Esophagus muscularis mucosa (tissue), 4 donors: ENCODE measurements at regions not wholly inside any gene's neighbourhood (a gene's known extent, or its start where the extent isn't known, plus 50 kb on each side); places are given as distances from the start of the nearest gene placed in this dataset.
A peak's percentile ranks its signal among the peaks of the same experiment; 100 is the strongest.

Experiments
- DNase-seq: peaks from one replicate; pipeline ENCODE4 v3.0.0-alpha.2; 2017; ENCODE audit errors: extremely low spot score
- H3K27ac ChIP-seq, 4 donors: fragments of 200-600 bp; sonication (generic); replicated peaks in 1 of 4; 1 replicate in 3 of 4; 2 replicates in 1 of 4; pipeline ENCODE4 v1.5.1; 2016 to 2019; ENCODE audit warnings: mild to moderate bottlenecking in 1 of 4
- H3K27me3 ChIP-seq, 4 donors: fragments of 200-600 bp; sonication (generic); one replicate each; pipeline versions ENCODE4 v1.5.1 to v1.6.0; 2016 to 2019
- H3K36me3 ChIP-seq, 4 donors: fragments of 200-600 bp; sonication (generic); one replicate each; pipeline ENCODE4 v1.5.1; 2016 to 2019
- H3K4me1 ChIP-seq, 4 donors: fragments of 200-600 bp; sonication (generic); one replicate each; pipeline ENCODE4 v1.5.1; 2016 to 2019
- H3K4me3 ChIP-seq, 4 donors: fragments of 200-600 bp; sonication (generic); 1 replicate in 2 of 4; 2 replicates in 2 of 4; pipeline ENCODE4 v1.5.1; 2016 to 2019; ENCODE audit warnings: mild to moderate bottlenecking in 4 of 4, moderate library complexity in 1 of 4
- H3K9me3 ChIP-seq, 4 donors: fragments of 200-600 bp; sonication (generic); 1 replicate in 3 of 4; 2 replicates in 1 of 4; pipeline ENCODE4 v1.5.1; 2016 to 2019
- CTCF ChIP-seq, 3 experiments: fragments of 200-600 bp in 2 of 3; fragments of 450-650 bp in 1 of 3; sonication (generic) in 2 of 3; IDR thresholded peaks; one replicate each; pipeline ENCODE4 v1.5.1; 2017 to 2019; ENCODE audit warnings: antibody characterized with exemption in 3 of 3, mild to moderate bottlenecking in 2 of 3, moderate library complexity in 1 of 3
- EP300 ChIP-seq: sonication (generic); formaldehyde crosslinking; IDR thresholded peaks from one replicate; pipeline ENCODE4 v1.6.1; 2017; ENCODE audit warnings: antibody characterized with exemption
- POLR2A ChIP-seq: fragments of 450-650 bp; IDR thresholded peaks from one replicate; pipeline ENCODE4 v1.6.1; 2017; ENCODE audit warnings: antibody characterized with exemption, moderate library complexity, mild to moderate bottlenecking, low read depth
- POLR2AphosphoS5 ChIP-seq, 2 donors: sonication (generic); formaldehyde crosslinking; IDR thresholded peaks; one replicate each; pipeline ENCODE4 v1.6.1; 2017; ENCODE audit warnings: antibody characterized with exemption in 2 of 2
- WGBS: methylation state at CpG from one replicate; pipeline ENCODE4 v1.1.5; 2018; 5-methylcytosine and 5-hydroxymethylcytosine counted together
- intact Hi-C: fragments of 100-400 bp; cut with DNase I; formaldehyde crosslinking; loops from one replicate; pipeline ENCODE4 v1.15.1; 2023

DNA sequence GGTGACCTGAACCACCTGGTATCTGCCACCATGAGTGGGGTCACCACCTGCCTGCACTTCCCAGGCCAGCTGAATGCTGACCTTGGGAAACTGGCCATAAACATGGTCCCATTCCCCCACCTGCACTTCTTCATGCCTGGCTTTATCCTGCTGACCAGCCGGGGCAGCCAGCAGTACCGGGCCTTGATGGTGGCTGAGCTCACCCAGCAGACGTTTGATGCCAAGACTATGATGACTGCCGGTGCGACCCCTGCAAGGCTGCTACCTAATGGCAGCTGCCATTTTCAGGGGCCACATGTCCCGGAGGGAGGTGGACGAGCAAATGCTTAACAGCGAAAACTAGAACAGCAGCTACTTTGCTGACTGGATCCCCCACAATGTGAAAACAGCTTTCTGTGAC lies 67.5 kb upstream of the FAM241A start:
- no peak overlapping the region for H3K27ac ChIP-seq
- no peak overlapping the region for H3K4me3 ChIP-seq
- TF ChIP-seq CTCF (IDR thresholded peaks at IDR 0.05) (no peak), EP300 (no peak), POLR2AphosphoS5 (IDR thresholded peaks at IDR 0.05) (no peak), POLR2A (no peak)
- no peaks in the 10 kb centered on the region for H3K36me3 ChIP-seq
- no peaks in the 10 kb centered on the region for H3K27me3 ChIP-seq
- peaks cover 0 to 2% (median 0%) of the 10 kb centered on the region in 4 donors for H3K4me1 ChIP-seq
- 100% methylated on average over 3 of the region's 8 CpGs for WGBS
- no peaks in the 10 kb centered on the region for H3K9me3 ChIP-seq
- intact Hi-C loops: no loop called here
- no peak for DNase-seq

GRCh38 chr4:112082954-112083586 lies 62.2 kb upstream of the FAM241A start:
- H3K27me3 ChIP-seq: no peaks in the 10 kb centered on the region
- H3K36me3 ChIP-seq: no peaks in the 10 kb centered on the region
- intact Hi-C loops: no loop called here
- peak overlapping the region in 2 of 4 donors; percentile 14 to 21 for H3K27ac ChIP-seq
- WGBS: 81% methylated on average over 2 of the region's 2 CpGs
- peaks cover 0 to 11% (median 0%) of the 10 kb centered on the region in 4 donors for H3K4me1 ChIP-seq
- H3K9me3 ChIP-seq: no peaks in the 10 kb centered on the region
- DNase-seq: no peak
- no peak overlapping the region for H3K4me3 ChIP-seq
- TF ChIP-seq CTCF (IDR thresholded peaks at IDR 0.05) (no peak), POLR2A (no peak), POLR2AphosphoS5 (IDR thresholded peaks at IDR 0.05) (peak in 1 of 2 donors; percentile 40), EP300 (no peak)

- H3K4me1 ChIP-seq: peaks cover 0 to 11% (median 0%) of the 10 kb centered on the region in 4 donors
- H3K4me3 ChIP-seq: no peak overlapping the region
- no peak for DNase-seq
- H3K36me3 ChIP-seq: no peaks in the 10 kb centered on the region
- no peaks in the 10 kb centered on the region for H3K9me3 ChIP-seq
- WGBS: 71% methylated on average over 3 of the region's 3 CpGs
- TF ChIP-seq POLR2A (no peak), POLR2AphosphoS5 (IDR thresholded peaks at IDR 0.05) (no peak), CTCF (IDR thresholded peaks at IDR 0.05) (no peak), EP300 (no peak)
- intact Hi-C loops: no loop called here
- peak overlapping the region in 3 of 4 donors; percentile 14 to 21 (median 19) for H3K27ac ChIP-seq
- H3K27me3 ChIP-seq: no peaks in the 10 kb centered on the region
Measured at GRCh38 chr4:112083587-112084347, 61.5 kb upstream of the FAM241A start.

GRCh38 chr4:112085156-112086035 lies 59.9 kb upstream of the FAM241A start:
- H3K27ac ChIP-seq: no peak overlapping the region
- intact Hi-C loops: no loop called here
- WGBS: 67% methylated on average over 6 of the region's 6 CpGs
- no peak for DNase-seq
- no peaks in the 10 kb centered on the region for H3K36me3 ChIP-seq
- H3K4me1 ChIP-seq: peaks cover 0 to 11% (median 0%) of the 10 kb centered on the region in 4 donors
- TF ChIP-seq CTCF (IDR thresholded peaks at IDR 0.05) (no peak), POLR2A (no peak), POLR2AphosphoS5 (IDR thresholded peaks at IDR 0.05) (no peak), EP300 (no peak)
- no peaks in the 10 kb centered on the region for H3K27me3 ChIP-seq
- no peak overlapping the region for H3K4me3 ChIP-seq
- H3K9me3 ChIP-seq: no peaks in the 10 kb centered on the region
